ENCODE measurements at regions not wholly inside any gene's neighbourhood (a gene's known extent, or its start where the extent isn't known, plus 50 kb on each side); places are given as distances from the start of the nearest gene placed in this dataset.

GRCh38 chr4:23401572-23401971 lies 488.3 kb downstream of the PPARGC1A start:
- DNase-seq (ENCODE audit: low read depth): peak; percentile 47

- no peak for DNase-seq (ENCODE audit: low read depth)
Observed at GRCh38 chr4:23392860-23393458, 496.9 kb downstream of the PPARGC1A start.

GRCh38 chr4:23390246-23390645 lies 499.6 kb downstream of the PPARGC1A start:
- no peak for DNase-seq (ENCODE audit: low read depth)

GRCh38 chr4:23388699-23389395 lies 501.0 kb downstream of the PPARGC1A start:
- no peak for DNase-seq (ENCODE audit: low read depth)

- DNase-seq (ENCODE audit: low read depth): no peak
Observed at GRCh38 chr4:23388255-23388654, 501.6 kb downstream of the PPARGC1A start.

GRCh38 chr4:23384741-23385140 lies 505.1 kb downstream of the PPARGC1A start:
- peak; percentile 61 for DNase-seq (ENCODE audit: low read depth)

- DNase-seq (ENCODE audit: low read depth): peak; percentile 44
Observed at GRCh38 chr4:23382879-23383278, 507.0 kb downstream of the PPARGC1A start.

- DNase-seq (ENCODE audit: low read depth): peak; percentile 96
Observed at GRCh38 chr4:23374259-23374658, 515.6 kb downstream of the PPARGC1A start.

GRCh38 chr4:23373261-23373660 lies 516.6 kb downstream of the PPARGC1A start:
- DNase-seq (ENCODE audit: low read depth): peak; percentile 97

- no peak for DNase-seq (ENCODE audit: low read depth)
Observed at GRCh38 chr4:23371533-23371932, 518.3 kb downstream of the PPARGC1A start.

GRCh38 chr4:23369331-23369730 lies 520.5 kb downstream of the PPARGC1A start:
- peak; percentile 45 for DNase-seq (ENCODE audit: low read depth)

GRCh38 chr4:23368081-23368697 lies 521.7 kb downstream of the PPARGC1A start:
- DNase-seq (ENCODE audit: low read depth): peak; percentile 54

GRCh38 chr4:23366557-23366906 lies 523.3 kb downstream of the PPARGC1A start:
- DNase-seq (ENCODE audit: low read depth): peak; percentile 59

- peak; percentile 54 for DNase-seq (ENCODE audit: low read depth)
Observed at GRCh38 chr4:23365871-23366556, 523.8 kb downstream of the PPARGC1A start.

GRCh38 chr4:23365086-23365485 lies 524.8 kb downstream of the PPARGC1A start:
- DNase-seq (ENCODE audit: low read depth): peak; percentile 44

- peak; percentile 14 for DNase-seq (ENCODE audit: low read depth)
Observed at GRCh38 chr4:23364167-23364566, 525.7 kb downstream of the PPARGC1A start.

GRCh38 chr4:23361453-23361852 lies 528.4 kb downstream of the PPARGC1A start:
- no peak for DNase-seq (ENCODE audit: low read depth)

GRCh38 chr4:23360718-23361117 lies 529.1 kb downstream of the PPARGC1A start:
- DNase-seq (ENCODE audit: low read depth): no peak

GRCh38 chr4:23355258-23355657 lies 534.6 kb downstream of the PPARGC1A start:
- no peak for DNase-seq (ENCODE audit: low read depth)

- no peak for DNase-seq (ENCODE audit: low read depth)
Observed at GRCh38 chr4:23353200-23353599, 536.6 kb downstream of the PPARGC1A start.

GRCh38 chr4:23348789-23349498 lies 540.9 kb downstream of the PPARGC1A start:
- DNase-seq (ENCODE audit: low read depth): no peak

GRCh38 chr4:23337292-23337691 lies 552.6 kb downstream of the PPARGC1A start:
- peak; percentile 53 for DNase-seq (ENCODE audit: low read depth)
